OCI-LY1 (cell line): ENCODE measurements at regions not wholly inside any gene's neighbourhood (a gene's known extent, or its start where the extent isn't known, plus 50 kb on each side); places are given as distances from the start of the nearest gene placed in this dataset.

Experiments used
- CTCF ChIP-seq: fragments of 200-600 bp; sonication (generic), shearing (Covaris generic); IDR thresholded peaks from 2 replicates; pipeline ENCODE4 v1.5.1; 2017; ENCODE audit warnings: mild to moderate bottlenecking, antibody characterized with exemption, low read length, moderate library complexity, mixed read lengths
- EZH2 ChIP-seq: fragments of 200-600 bp; sonication (generic), shearing (Covaris generic); IDR thresholded peaks from 2 replicates; pipeline ENCODE4 v1.8.0; 2017; ENCODE audit warnings: borderline replicate concordance, mixed run types, mild to moderate bottlenecking, antibody characterized with exemption, low read length, moderate library complexity, mixed read lengths

GRCh38 chr9:79166005-79166404 lies 405.8 kb upstream of the TLE4 start:
- TF ChIP-seq CTCF (no peak), EZH2 (no peak)
